SW480 (cell line): ENCODE measurements at regions not wholly inside any gene's neighbourhood (a gene's known extent, or its start where the extent isn't known, plus 50 kb on each side); places are given as distances from the start of the nearest gene placed in this dataset.
"Not testable (repeated sequence)": the region's sequence is repeated elsewhere in the genome, so short reads cannot be mapped to it uniquely, and the experiment has no call there.

Experiments used
- DNase-seq: peaks from one replicate; pipeline ENCODE4 v3.0.0-alpha.2; 2016; ENCODE audit warnings: low spot score

GRCh38 chr1:178020968-178021640 is 51.2 kb upstream of the SEC16B start:
- DNase-seq, result no peak

GRCh38 chr1:178021950-178022349 is 52.1 kb upstream of the SEC16B start:
- no peak for DNase-seq

- DNase-seq, result peak; percentile 10
Observed at GRCh38 chr1:178023181-178023618, 53.3 kb upstream of the SEC16B start.

GRCh38 chr1:178024504-178024903 is 54.6 kb upstream of the SEC16B start:
- no peak for DNase-seq

GRCh38 chr1:178025613-178026356 is 55.9 kb upstream of the SEC16B start:
- no peak for DNase-seq

- DNase-seq, result no peak
Observed at GRCh38 chr1:178028841-178029481, 59.1 kb upstream of the SEC16B start.

GRCh38 chr1:178030467-178030866 is 60.6 kb upstream of the SEC16B start:
- DNase-seq, result no peak

- peak; percentile 61 for DNase-seq
Observed at GRCh38 chr1:178031856-178032320, 62.0 kb upstream of the RASAL2 start.

- no peak for DNase-seq
Observed at GRCh38 chr1:178033019-178033418, 60.9 kb upstream of the RASAL2 start.

GRCh38 chr1:178034676-178035075 is 59.2 kb upstream of the RASAL2 start:
- DNase-seq, result no peak

GRCh38 chr1:178036090-178036489 is 57.8 kb upstream of the RASAL2 start:
- DNase-seq, result no peak

GRCh38 chr1:178037510-178038253 is 56.2 kb upstream of the RASAL2 start:
- peak; percentile 49 for DNase-seq

- DNase-seq, result no peak
Observed at GRCh38 chr1:178038372-178038771, 55.5 kb upstream of the RASAL2 start.

GRCh38 chr1:178039891-178040290 is 54.0 kb upstream of the RASAL2 start:
- no peak for DNase-seq

- not testable (repeated sequence) for DNase-seq
Observed at GRCh38 chr1:178043940-178044339, 50.0 kb upstream of the RASAL2 start.
